GM18519 (cell line): ENCODE measurements at regions not wholly inside any gene's neighbourhood (a gene's known extent, or its start where the extent isn't known, plus 50 kb on each side); places are given as distances from the start of the nearest gene placed in this dataset.
"Not testable (repeated sequence)": the region's sequence is repeated elsewhere in the genome, so short reads cannot be mapped to it uniquely, and the experiment has no call there.

ENCODE experiments used
- ATAC-seq: cut with Tn5 transposase; IDR thresholded peaks from one replicate; pipeline ENCODE4 v1.9.1; 2021; ENCODE audit warnings: mild to moderate bottlenecking, moderate library complexity; ENCODE audit not compliant: unreplicated experiment, low FRiP score

DNA sequence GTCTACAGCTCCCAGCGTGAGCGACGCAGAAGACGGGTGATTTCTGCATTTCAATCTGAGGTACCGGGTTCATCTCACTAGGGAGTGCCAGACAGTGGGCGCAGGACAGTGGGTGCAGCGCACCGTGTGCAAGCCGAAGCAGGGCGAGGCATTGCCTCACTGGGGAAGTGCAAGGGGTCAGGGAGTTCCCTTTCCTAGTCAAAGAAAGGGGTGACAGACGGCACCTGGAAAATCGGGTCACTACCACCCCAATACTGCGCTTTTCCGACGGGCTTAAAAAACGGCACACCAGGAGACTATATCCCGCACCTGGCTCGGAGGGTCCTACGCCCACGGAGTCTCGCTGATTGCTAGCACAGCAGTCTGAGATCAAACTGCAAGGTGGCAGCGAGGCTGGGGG is 95.6 kb downstream of the GPX5 start:
- not testable (repeated sequence) for ATAC-seq

DNA sequence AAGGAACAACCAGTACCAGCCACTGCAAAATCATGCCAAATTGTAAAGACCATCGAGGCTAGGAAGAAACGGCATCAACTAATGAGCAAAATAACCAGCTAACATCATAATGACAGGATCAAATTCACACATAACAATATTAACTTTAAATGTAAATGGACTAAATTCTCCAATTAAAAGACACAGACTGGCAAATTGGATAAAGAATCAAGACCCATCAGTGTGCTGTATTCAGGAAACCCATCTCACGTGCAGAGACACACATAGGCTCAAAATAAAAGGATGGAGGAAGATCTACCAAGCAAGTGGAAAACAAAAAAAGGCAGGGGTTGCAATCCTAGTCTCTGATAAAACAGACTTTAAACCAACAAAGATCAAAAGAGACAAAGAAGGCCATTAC is 97.6 kb downstream of the GPX5 start:
- ATAC-seq, result not testable (repeated sequence)

DNA sequence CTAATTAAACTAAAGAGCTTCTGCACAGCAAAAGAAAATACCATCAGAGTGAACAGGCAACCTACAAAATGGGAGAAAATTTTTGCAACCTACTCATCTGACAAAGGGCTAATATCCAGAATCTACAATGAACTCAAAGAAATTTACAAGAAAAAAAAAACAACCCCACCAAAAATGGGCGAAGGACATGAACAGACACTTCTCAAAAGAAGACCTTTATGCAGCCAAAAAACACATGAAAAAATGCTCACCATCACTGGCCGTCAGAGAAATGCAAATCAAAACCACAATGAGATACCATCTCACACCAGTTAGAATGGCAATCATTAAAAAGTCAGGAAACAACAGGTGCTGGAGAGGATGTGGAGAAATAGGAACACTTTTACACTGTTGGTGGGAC is 100.7 kb downstream of the GPX5 start:
- not testable (repeated sequence) for ATAC-seq

DNA sequence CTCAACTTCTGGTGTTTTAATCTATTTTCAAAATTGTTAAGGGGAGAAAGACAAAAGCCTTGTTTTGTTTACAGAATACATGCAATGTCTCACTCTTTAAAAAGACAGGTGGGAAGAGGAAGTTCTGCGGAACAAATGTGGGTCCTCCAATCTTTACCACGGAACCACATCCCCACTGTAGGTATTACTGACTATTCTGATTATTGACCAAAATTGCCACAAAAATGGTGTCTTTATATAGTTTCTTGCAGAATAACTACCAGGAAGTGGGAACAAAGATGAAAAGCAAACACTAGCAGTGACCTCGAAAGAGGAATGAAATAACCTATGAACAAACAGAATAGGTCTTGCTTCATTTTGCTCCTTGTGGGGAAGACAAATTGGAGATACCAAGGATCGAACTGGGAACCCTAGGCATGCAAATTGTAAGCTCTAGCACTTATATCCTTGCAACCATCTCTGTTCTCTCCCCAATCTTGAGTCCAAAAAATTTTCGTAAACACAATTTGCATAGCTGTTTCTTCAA is 106.7 kb downstream of the GPX5 start:
- ATAC-seq, result no peak

DNA sequence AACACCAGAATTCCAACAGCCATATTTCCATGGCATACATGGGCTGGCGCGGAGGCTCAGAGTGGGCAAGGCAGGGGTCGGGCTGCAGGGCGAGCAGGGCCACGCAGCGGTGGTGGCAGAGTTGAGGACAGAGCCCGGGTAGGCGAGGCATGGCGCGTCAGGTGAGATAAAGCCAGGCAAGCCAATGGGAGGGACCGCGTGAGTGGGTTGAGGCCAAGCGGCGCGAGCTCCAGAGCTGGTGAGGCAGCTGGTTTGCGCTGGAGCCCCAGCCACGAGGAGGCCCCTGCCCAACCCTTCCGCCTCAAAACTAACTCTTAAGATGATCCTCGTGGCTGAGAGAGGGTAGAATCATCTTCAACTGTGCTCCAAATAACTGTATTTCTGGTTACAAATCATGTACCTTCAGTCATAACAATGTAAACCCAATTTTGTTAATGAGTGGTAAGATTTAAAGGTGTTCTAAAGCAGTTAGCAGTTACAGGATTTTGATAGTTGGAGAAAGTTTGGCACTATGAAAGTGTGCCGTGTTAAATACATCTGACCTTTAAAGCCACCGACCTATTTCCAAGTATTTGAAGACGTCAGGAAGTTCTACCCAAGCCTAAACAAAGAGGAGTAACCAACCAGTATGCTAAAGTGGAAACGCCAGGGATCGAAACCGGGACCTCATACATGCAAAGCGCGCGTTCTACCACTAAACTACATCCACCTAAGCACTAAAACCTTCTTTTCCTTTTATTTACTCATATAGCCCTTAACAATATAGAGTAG is 107.9 kb downstream of the GPX5 start:
- no peak for ATAC-seq

DNA sequence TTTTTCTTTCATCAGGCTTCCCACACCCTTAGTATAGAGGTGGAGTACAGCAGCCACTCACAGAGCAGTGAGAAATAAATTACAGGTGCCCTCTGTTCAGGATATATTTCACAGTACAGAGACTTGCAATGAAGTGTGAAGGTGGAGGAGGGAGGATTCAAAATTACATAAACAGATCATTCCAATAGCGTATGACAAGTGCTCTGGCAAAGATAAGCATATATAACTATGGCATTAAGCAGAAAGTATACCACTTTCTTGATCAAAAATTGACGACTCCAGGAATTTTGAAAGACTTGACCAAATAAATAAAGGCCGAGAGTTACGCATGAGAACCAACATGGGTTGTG is 108.7 kb downstream of the GPX5 start:
- ATAC-seq, result no peak

DNA sequence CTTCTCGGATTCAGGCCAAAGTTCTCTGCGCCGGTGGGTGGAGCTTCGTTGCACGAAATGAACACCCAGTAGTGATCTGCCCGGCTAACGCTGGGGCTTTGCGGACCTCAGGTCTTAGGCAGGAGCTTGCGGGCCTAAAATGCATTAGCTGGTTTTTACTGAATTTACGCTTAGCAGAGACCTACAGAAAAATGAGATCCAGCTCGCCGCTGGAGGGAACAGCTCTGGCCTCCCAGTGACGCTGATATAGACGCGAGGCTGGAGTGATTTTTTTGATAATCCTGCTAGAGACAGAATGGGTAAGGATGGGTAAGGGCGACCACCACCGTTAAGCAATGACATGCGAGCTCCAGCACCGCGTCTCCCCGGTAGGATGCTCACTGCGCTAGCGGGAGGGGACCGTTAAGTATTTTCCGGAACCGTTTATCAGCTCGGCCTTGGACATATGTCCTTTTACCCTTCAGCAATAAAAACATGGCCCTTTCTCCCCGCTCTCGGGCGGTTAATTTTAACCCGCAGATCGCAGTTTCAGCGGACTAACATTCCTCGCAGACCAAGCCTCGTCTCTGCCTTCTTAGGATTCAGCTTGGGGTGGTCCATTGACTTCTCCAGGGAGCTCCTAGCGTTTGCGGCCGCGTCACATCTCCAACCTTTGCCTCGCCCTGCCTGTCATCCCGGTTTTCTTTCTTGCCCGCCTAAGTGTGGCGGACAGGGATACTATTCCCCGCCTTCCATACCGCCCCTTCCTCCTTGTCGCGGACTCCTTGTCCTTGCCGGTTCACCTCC is 109.3 kb downstream of the GPX5 start:
- no peak for ATAC-seq

DNA sequence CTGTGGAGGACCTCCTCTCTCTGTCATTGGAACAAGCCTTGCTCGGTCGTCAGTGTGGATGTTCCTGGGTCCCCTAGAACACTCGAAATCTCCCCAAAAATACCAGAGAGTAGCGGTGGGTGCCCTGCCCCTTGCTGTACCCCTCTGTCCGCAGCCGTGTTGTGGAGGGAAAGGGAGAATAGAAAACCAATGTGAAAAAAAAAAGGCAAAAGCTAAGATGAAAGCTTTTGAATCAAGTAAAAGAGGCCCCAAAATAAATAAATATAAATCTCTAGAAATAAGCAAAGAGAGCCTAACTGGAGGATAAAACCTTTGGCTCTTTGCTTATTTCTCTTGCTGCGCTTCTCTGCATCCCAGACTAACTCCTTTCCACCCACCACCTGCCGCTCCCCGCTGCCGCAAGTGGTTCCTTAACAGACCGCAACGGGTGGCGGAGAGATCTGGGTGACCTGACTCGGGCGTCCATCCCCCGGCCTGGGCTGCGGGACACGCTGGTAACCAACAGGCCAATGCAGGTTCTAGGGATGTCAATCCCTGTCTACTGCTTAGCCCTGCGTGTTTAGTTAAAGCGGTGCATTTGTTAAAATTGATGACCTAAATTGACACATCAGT is 110.0 kb downstream of the GPX5 start:
- ATAC-seq, result no peak

- no peak for ATAC-seq
Observed at GRCh38 chr6:28638787-28639430, 113.2 kb downstream of the GPX5 start.

DNA sequence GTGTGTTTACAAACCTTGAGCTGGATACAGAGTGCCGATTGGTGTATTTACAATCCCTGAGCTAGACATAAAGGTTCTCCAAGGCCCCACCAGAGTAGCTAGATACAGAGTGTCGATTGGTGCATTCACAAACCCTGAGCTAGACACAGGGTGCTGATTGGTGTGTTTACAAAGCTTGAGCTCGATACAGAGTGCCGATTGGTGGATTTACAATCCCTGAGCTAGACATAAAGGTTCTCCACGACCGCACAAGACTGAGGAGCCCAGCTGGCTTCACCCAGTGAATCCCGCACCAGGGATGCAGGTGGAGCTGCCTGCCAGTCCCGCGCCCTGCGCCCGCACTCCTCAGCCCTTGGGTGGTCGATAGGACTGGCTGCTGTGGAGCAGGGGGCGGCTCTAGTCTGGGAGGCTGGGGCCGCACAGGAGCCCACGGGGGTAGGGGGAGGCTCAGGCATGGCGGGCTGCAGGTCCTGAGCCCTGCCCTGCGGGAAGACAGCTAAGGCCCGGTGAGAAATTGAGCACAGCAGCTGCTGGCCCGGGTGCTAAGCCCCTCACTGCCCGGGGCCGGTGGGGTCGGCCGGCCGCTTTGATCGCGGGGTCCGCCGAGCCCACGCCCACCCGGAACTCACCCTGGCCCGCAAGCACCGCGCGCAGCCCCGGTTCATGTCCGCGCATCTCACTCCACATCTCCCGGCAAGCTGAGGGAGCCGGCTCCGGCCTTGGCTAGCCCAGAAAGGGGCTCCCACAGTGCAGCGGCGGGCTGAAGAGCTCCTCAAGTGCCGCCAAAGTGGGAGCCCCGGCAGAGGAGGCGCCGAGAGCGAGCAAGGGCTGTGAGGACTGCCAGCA is 114.0 kb downstream of the GPX5 start:
- ATAC-seq, result not testable (repeated sequence)

DNA sequence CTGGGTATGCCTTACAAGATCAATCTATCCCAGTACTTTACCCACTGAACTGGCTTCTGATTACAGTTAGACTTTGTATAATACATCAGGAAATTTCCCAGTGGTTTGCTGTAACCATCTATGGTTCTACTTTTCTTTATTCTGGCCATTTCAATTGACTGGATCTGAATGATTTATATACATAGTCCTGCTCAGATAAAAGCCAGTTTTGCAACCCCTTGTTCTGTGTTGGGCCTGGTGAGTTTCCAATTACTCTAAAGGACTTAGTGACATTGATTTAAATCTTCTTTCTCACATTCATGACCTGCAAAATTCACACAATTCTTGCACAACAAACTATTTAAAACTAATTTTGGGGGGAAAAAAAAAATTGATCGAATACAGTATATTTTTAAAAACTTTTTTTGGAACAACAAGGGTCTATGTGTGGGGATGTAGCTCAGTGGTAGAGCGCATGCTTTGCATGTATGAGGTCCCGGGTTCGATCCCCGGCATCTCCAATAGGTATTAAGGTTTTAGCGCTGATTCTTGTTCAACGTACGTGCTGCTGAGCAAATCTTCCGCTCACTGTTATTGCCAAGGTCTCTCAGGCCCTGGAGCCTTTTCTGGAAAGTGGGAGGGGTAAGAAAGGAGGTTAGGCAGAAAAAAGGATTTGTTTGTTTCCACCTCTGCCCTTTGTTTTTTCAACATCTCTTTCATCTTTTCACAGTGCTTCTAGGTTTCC is 117.5 kb downstream of the GPX5 start:
- ATAC-seq, result no peak

DNA sequence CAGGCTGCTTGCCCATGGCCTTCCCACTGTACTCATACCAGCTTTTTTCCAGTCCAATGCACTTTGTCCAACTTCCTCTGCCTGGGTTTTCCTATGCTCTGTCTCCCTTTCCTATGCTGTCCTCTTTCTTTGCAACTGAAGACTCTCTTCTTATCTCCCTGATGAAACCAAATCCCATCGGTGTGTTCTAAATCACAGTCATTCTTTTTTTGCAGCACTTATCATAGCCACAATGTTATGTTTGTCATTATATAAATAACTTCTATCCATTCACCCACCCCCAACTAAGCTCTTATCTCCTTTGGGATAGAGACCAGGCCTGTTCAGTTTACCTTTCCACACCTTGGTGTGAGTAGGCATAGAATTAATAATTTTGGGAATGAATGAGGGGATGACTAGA is 121.0 kb downstream of the GPX5 start:
- no peak for ATAC-seq

GRCh38 chr6:28648035-28648877 is 122.6 kb downstream of the GPX5 start:
- ATAC-seq, result no peak

DNA sequence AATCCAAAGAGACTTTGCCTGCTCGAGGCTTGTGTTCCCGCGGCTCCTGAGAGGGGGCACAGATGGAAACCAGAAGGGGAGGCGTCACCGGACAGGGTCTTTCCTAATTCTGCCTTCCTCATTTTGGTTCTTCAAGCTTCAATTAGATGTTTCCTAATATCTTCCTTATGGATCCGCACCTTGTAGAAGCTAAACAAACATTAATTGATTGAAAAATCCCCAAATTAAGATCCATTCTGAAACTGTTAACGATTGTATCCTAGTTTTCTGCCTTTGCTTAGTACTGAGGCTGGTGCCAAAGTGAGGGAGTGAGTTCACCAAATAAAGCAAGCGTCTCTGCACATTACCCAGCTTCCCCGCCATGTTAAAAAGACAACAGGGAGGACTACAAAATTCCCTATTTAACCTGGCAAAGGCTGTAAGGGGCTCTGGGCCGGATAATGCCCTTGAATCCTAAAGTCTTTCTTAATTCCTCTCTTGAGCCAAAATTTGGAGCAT is 123.2 kb downstream of the GPX5 start:
- no peak for ATAC-seq

- no peak for ATAC-seq
Observed at GRCh38 chr6:28651161-28651560, 125.5 kb downstream of the GPX5 start.

DNA sequence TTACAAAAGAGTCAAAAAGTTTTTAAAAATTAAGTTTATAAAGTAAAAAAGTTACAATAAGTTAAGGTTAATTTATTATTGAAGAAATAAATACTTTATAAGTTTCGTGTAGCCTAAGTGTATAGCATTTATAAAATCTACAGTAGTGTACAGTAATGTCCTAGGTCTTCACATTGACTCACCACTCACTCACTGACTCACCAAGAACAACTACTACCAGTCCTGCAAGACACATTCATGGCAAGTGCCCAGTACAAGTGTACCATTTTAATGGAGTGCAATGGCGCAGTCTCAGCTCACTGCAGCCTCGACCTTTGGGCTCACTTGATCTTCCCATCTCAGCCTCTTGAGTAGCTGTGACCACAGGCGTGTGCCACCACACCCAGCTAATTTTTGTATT is 128.2 kb downstream of the GPX5 start:
- ATAC-seq, result no peak

DNA sequence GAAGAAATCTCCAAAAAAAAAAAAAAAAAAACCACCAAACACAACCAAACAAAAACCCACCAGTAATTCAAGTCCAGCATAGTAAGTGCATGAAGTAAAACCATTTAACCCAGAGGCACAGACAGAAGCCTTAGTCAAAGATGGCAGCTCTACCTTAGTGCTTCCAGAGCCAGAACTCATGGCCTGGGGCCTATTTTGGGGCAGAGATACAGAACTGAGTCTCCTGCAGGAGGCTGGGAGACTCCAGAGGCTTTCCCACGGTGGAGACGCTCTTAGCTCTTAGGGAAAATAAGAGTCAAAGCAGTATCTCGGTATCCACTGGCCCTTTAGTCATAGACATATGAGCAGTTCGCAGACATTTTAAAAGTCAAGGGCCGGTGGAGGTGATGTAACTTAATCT is 129.5 kb downstream of the GPX5 start:
- ATAC-seq, result no peak

DNA sequence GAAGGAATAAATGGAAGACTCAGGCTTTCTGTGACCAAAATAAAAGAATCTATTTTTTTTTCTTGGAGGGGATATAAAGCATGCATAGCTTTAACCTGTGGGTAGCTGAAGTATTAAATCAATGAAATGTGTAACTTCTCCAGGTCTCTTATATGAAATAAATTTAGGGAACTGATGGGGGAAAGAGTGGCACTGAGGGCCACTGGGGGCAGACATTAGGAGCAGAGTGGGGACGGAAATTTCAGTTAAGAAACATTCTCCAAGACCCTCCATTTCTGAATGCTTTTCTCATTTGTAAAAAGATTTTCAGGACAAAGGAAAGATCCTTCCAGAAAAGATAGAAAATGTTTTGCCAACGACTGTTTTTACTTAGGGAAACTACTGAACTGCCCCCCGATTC is 131.0 kb downstream of the GPX5 start:
- no peak for ATAC-seq
